SK-N-MC (cell line): ENCODE measurements at regions not wholly inside any gene's neighbourhood (a gene's known extent, or its start where the extent isn't known, plus 50 kb on each side); places are given as distances from the start of the nearest gene placed in this dataset.
"Not testable (repeated sequence)": the region's sequence is repeated elsewhere in the genome, so short reads cannot be mapped to it uniquely, and the experiment has no call there.

Source experiments
- DNase-seq: peaks from one replicate; pipeline ENCODE4 v3.0.0-alpha.2; 2011; ENCODE audit warnings: low read depth, low spot score
- H3K27ac ChIP-seq: fragments of 200-600 bp; sonication (generic); 2 replicates; pipeline ENCODE4 v1.5.1; 2016; ENCODE audit warnings: mixed run types
- H3K36me3 ChIP-seq: fragments of 200-600 bp; sonication (generic); 2 replicates; pipeline ENCODE4 v1.6.1; 2017; ENCODE audit warnings: antibody characterized with exemption, low read length, mixed read lengths; ENCODE audit not compliant: insufficient read depth
- H3K4me3 ChIP-seq: fragments of 200-600 bp; sonication (generic); 2 replicates; pipeline ENCODE4 v1.5.1; 2016
- H3K9ac ChIP-seq: fragments of 200-600 bp; sonication (generic); 2 replicates; pipeline ENCODE4 v1.8.0; 2017; ENCODE audit warnings: mixed run types, mixed read lengths; ENCODE audit not compliant: insufficient read length
- H3K9me3 ChIP-seq: fragments of 200-600 bp; sonication (generic); 2 replicates; pipeline ENCODE4 v1.6.1; 2017; ENCODE audit warnings: low read depth, mild to moderate bottlenecking, antibody characterized with exemption, low read length, moderate library complexity, mixed read lengths
- EZH2 ChIP-seq: fragments of 200-600 bp; sonication (generic); IDR thresholded peaks from one replicate; pipeline ENCODE4 v1.6.1; 2017; ENCODE audit warnings: antibody characterized with exemption
- FOXP2 ChIP-seq: optimal IDR thresholded peaks from 2 replicates; pipeline ENCODE3; 2011; ENCODE audit warnings: mild to moderate bottlenecking, moderate library complexity; ENCODE audit not compliant: insufficient read depth; ENCODE audit errors: extremely low read length, control extremely low read depth
- POLR2AphosphoS5 ChIP-seq: IDR thresholded peaks from 2 replicates; pipeline ENCODE4 v1.6.1; 2012; ENCODE audit warnings: mild to moderate bottlenecking, low read depth, low read length, borderline replicate concordance

- Histone ChIP-seq H3K9ac (no peak overlapping the region), H3K27ac (no peak overlapping the region), H3K4me3 (no peak overlapping the region), H3K36me3 (no peaks in the 10 kb centered on the region), H3K9me3 (no peaks in the 10 kb centered on the region)
- TF ChIP-seq POLR2AphosphoS5 (no peak), EZH2 (no peak), FOXP2 (no peak)
- no peak for DNase-seq
Measured at GRCh38 chr7:146057958-146058357, 58.6 kb upstream of the CNTNAP2 start.

GRCh38 chr7:146054909-146055308, 61.7 kb upstream of the CNTNAP2 start:
- Histone ChIP-seq H3K9ac (no peak overlapping the region), H3K27ac (no peak overlapping the region), H3K36me3 (no peaks in the 10 kb centered on the region), H3K4me3 (no peak overlapping the region), H3K9me3 (no peaks in the 10 kb centered on the region)
- DNase-seq = no peak
- no peak for TF ChIP-seq EZH2
- TF ChIP-seq POLR2AphosphoS5 = no peak

DNA sequence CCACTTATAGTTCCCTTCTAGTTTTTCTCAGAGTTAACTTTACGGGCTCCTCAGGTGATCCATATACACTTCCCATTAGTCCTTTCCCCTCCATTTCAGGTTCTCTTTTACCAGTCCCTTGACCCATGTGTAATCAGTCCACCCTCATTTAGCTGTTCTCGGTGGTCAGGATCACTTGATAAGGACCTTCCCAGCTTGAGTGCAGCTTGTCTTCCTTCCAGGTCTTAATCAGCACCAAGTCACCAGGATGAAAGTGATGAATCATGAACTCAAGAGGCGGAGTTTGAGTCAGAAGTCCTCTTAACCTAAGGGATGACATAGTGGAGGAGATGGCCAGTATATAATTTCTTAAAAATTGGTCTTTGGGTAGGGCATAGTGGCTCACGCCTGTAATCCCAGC, 63.1 kb upstream of the CNTNAP2 start:
- H3K27ac ChIP-seq = no peak overlapping the region
- no peaks in the 10 kb centered on the region for H3K9me3 ChIP-seq
- no peak overlapping the region for H3K9ac ChIP-seq
- TF ChIP-seq POLR2AphosphoS5 = no peak
- TF ChIP-seq EZH2 = no peak
- no peak for TF ChIP-seq FOXP2
- H3K4me3 ChIP-seq = no peak overlapping the region
- DNase-seq = no peak
- no peaks in the 10 kb centered on the region for H3K36me3 ChIP-seq

DNA sequence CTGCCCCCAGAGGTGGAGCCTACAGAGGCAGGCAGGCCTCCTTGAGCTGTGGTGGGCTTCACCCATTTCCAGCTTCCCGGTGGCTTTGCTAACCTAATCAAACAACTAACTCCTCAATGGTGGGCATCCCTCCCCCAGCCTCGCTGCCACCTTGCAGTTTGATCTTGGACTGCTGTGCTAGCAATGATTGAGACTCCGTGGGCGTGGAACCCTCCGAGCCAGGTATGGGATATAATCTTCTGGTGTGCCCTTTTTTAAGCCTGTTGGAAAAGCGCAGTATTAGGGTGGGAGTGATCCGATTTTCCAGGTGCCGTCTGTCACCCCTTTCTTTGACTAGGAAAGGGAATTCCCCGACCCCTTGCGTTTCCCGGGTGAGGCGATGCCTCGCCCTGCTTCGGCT, 73.3 kb upstream of the CNTNAP2 start:
- H3K36me3 ChIP-seq, H3K4me3 ChIP-seq, H3K27ac ChIP-seq, H3K9ac ChIP-seq, DNase-seq, H3K9me3 ChIP-seq: not testable (repeated sequence)

DNA sequence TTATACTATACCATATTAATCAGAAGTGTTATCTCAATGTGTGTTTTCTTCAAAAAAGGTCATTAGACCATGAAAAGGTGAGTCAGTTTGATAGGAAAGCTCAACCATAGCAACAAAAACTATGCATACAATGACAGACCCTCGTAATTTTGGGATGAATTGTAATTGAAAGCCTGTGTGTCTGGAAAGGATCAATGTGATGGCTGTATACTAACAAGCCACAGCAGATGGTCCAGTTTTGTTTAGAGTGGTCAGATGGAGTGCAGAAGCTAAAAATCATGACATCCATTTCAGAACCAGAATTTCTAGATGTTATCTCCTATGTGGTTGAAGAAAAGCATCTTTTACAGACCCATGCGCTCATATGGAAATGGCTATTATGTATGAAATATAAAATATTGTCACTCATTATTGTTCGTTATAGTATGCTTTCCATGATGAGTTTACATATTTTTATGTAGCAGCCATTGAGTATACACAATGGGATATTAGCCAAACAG, 88.3 kb upstream of the CNTNAP2 start:
- DNase-seq = no peak

GRCh38 chr7:146027243-146027642, 89.4 kb upstream of the CNTNAP2 start:
- Histone ChIP-seq H3K27ac (no peak overlapping the region), H3K36me3 (no peaks in the 10 kb centered on the region), H3K9ac (no peak overlapping the region), H3K4me3 (no peak overlapping the region), H3K9me3 (no peaks in the 10 kb centered on the region)
- no peak for DNase-seq
- TF ChIP-seq POLR2AphosphoS5 = no peak
- TF ChIP-seq FOXP2 = no peak
- no peak for TF ChIP-seq EZH2

More for the DNA sequence above, 88.3 kb upstream of the CNTNAP2 start:
- TF ChIP-seq EZH2 = no peak
- TF ChIP-seq FOXP2 = no peak
- no peak for TF ChIP-seq POLR2AphosphoS5
- H3K36me3 ChIP-seq = no peaks in the 10 kb centered on the region
- no peak overlapping the region for H3K27ac ChIP-seq
- H3K9me3 ChIP-seq = no peaks in the 10 kb centered on the region
- no peak overlapping the region for H3K4me3 ChIP-seq
- no peak overlapping the region for H3K9ac ChIP-seq

- DNase-seq = no peak
- Histone ChIP-seq H3K4me3 (no peak overlapping the region), H3K36me3 (no peaks in the 10 kb centered on the region), H3K9me3 (no peaks in the 10 kb centered on the region), H3K9ac (no peak overlapping the region), H3K27ac (no peak overlapping the region)
- TF ChIP-seq FOXP2 = no peak
- TF ChIP-seq POLR2AphosphoS5 = no peak
- no peak for TF ChIP-seq EZH2
Measured at GRCh38 chr7:146022776-146023175, 93.8 kb upstream of the CNTNAP2 start.

DNA sequence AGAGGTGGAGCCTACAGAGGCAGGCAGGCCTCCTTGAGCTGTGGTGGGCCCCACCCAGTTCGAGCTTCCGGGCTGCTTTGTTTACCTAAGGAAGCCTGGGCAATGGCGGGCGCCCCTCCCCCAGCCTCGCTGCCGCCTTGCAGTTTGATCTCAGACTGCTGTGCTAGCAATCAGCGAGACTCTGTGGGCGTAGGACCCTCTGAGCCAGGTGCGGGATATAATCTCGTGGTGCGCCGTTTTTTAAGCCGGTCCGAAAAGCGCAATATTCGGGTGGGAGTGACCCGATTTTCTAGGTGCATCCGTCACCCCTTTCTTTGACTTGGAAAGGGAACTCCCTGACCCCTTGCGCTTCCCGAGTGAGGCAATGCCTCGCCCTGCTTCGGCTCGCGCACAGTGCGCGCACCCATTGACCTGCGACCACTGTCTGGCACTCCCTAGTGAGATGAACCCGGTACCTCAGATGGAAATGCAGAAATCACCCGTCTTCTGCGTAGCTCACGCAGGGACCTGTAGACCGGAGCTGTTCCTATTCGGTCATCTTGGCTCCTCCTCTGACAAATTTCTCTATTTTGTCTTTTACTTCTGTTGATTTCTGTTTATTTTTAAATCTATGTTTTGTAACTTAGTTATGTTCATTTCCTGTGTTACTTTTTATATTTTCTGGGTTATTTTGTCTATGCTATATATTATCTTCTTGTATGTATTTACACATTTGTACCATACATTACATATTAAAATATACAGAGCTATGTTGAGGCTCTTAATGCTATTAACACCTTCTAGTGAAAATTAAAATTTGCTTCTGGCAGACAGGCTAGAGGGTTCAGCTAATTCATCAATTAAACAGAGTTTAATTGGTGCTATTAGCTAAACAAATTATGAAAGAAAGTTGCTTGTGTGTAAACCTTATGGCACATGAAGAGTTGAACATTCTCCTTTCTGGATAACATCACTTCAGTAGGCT, 97.3 kb upstream of the CNTNAP2 start:
- not testable (repeated sequence) for DNase-seq, H3K27ac ChIP-seq, H3K4me3 ChIP-seq, H3K9me3 ChIP-seq, H3K9ac ChIP-seq, H3K36me3 ChIP-seq

- not testable (repeated sequence) for H3K4me3 ChIP-seq, H3K27ac ChIP-seq, H3K9me3 ChIP-seq, DNase-seq, H3K36me3 ChIP-seq, H3K9ac ChIP-seq
Measured at GRCh38 chr7:146017366-146017765, 99.2 kb upstream of the CNTNAP2 start.

GRCh38 chr7:146014154-146014553, 102.4 kb upstream of the CNTNAP2 start:
- not testable (repeated sequence) for H3K27ac ChIP-seq, H3K4me3 ChIP-seq, DNase-seq, H3K36me3 ChIP-seq, H3K9me3 ChIP-seq, H3K9ac ChIP-seq
